Endothelial cell of umbilical vein (primary cell): ENCODE measurements at regions not wholly inside any gene's neighbourhood (a gene's known extent, or its start where the extent isn't known, plus 50 kb on each side); places are given as distances from the start of the nearest gene placed in this dataset.

ENCODE experiments used
- EZH2 ChIP-seq: IDR thresholded peaks from 2 replicates; pipeline ENCODE4 v1.6.1; 2012; ENCODE audit warnings: borderline replicate concordance, low read depth, mild to moderate bottlenecking, moderate library complexity, low read length, inconsistent platforms; ENCODE audit not compliant: severe bottlenecking
- FOS ChIP-seq: IDR thresholded peaks from 2 replicates; pipeline ENCODE4 v1.6.1; 2011; ENCODE audit warnings: mild to moderate bottlenecking, low read length, moderate library complexity, borderline replicate concordance; ENCODE audit not compliant: insufficient read depth
- GATA2 ChIP-seq: IDR thresholded peaks from 2 replicates; pipeline ENCODE4 v1.7.0; 2011; ENCODE audit warnings: low read depth, mild to moderate bottlenecking, moderate library complexity, mixed read lengths, low read length; ENCODE audit not compliant: insufficient read length, insufficient read depth
- MYC ChIP-seq: IDR thresholded peaks from one replicate; pipeline ENCODE4 v1.6.1; 2011; ENCODE audit warnings: mild to moderate bottlenecking, low read depth, low read length
- POLR2A ChIP-seq: IDR thresholded peaks from 2 replicates; pipeline ENCODE4 v1.6.1; 2012; ENCODE audit warnings: low read depth, mild to moderate bottlenecking, control low read depth, low read length
- POLR2AphosphoS5 ChIP-seq: IDR thresholded peaks from 2 replicates; pipeline ENCODE4 v1.6.1; 2012; ENCODE audit warnings: low read depth, mild to moderate bottlenecking, control low read depth, low read length, moderate library complexity; ENCODE audit not compliant: insufficient read depth
- TF ChIP-seq, protein P1 (sequence below), 2 donors: IDR thresholded peaks; 1 replicate in 1 of 2; 2 replicates in 1 of 2; pipeline ENCODE4 v1.5.1; 2011; ENCODE audit warnings: low read length in 2 of 2, mild to moderate bottlenecking in 2 of 2, moderate library complexity in 2 of 2, control low read depth in 1 of 2, inconsistent platforms in 1 of 2, low read depth in 1 of 2; ENCODE audit not compliant: insufficient read depth in 1 of 2; ENCODE audit errors: extremely low read depth in 1 of 2

DNA sequence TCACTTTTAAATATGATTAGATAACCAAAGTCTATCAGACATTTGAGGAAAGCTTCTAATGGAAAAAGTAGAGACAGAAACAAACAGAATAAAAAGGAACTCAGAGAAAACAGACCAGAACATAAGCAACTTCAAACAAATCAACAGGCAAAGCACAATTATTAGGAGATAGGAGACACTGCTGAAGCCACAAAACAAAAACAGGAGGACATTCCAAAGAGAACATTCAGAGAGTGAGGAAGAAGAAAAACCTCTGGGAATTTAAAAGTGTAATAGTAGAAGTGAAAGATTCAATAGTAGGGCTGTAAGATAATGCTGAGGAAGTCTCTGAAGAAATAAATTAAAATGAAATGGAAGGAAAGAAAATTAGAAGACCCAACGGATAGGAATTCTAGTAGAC lies 83.2 kb upstream of the TBCA start:
- TF ChIP-seq, protein P1, sequence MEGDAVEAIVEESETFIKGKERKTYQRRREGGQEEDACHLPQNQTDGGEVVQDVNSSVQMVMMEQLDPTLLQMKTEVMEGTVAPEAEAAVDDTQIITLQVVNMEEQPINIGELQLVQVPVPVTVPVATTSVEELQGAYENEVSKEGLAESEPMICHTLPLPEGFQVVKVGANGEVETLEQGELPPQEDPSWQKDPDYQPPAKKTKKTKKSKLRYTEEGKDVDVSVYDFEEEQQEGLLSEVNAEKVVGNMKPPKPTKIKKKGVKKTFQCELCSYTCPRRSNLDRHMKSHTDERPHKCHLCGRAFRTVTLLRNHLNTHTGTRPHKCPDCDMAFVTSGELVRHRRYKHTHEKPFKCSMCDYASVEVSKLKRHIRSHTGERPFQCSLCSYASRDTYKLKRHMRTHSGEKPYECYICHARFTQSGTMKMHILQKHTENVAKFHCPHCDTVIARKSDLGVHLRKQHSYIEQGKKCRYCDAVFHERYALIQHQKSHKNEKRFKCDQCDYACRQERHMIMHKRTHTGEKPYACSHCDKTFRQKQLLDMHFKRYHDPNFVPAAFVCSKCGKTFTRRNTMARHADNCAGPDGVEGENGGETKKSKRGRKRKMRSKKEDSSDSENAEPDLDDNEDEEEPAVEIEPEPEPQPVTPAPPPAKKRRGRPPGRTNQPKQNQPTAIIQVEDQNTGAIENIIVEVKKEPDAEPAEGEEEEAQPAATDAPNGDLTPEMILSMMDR (IDR thresholded peaks at IDR 0.05; ENCODE audit: extremely low read depth in 1 of 2, insufficient read depth in 1 of 2, low read depth in 1 of 2, low read length in 2 of 2): no peak
- no peak for TF ChIP-seq POLR2A
- no peak for TF ChIP-seq EZH2
- TF ChIP-seq GATA2: no peak
- TF ChIP-seq FOS: no peak
- TF ChIP-seq MYC: no peak
- no peak for TF ChIP-seq POLR2AphosphoS5
